Fibroblast of lung (primary cell): ENCODE measurements at regions not wholly inside any gene's neighbourhood (a gene's known extent, or its start where the extent isn't known, plus 50 kb on each side); places are given as distances from the start of the nearest gene placed in this dataset.

Source experiments
- EZH2 ChIP-seq: IDR thresholded peaks from 2 replicates; pipeline ENCODE4 v1.5.1; 2012; ENCODE audit warnings: low read length, control low read depth, mild to moderate bottlenecking; ENCODE audit errors: missing control alignments
- TF ChIP-seq, protein P1 (sequence below), 2 donors: IDR thresholded peaks in 1 of 2; conservative IDR thresholded peaks in 1 of 2; 1 replicate in 1 of 2; 2 replicates in 1 of 2; pipeline ENCODE4 v1.5.1; 2011 to 2012; ENCODE audit warnings: low read length in 2 of 2, control low read depth in 1 of 2, inconsistent platforms in 1 of 2, low read depth in 1 of 2, mild to moderate bottlenecking in 1 of 2

- TF ChIP-seq, protein P1, sequence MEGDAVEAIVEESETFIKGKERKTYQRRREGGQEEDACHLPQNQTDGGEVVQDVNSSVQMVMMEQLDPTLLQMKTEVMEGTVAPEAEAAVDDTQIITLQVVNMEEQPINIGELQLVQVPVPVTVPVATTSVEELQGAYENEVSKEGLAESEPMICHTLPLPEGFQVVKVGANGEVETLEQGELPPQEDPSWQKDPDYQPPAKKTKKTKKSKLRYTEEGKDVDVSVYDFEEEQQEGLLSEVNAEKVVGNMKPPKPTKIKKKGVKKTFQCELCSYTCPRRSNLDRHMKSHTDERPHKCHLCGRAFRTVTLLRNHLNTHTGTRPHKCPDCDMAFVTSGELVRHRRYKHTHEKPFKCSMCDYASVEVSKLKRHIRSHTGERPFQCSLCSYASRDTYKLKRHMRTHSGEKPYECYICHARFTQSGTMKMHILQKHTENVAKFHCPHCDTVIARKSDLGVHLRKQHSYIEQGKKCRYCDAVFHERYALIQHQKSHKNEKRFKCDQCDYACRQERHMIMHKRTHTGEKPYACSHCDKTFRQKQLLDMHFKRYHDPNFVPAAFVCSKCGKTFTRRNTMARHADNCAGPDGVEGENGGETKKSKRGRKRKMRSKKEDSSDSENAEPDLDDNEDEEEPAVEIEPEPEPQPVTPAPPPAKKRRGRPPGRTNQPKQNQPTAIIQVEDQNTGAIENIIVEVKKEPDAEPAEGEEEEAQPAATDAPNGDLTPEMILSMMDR (conservative IDR thresholded peaks at IDR 0.05 in 1 of 2, IDR thresholded peaks at IDR 0.05 in 1 of 2; ENCODE audit: low read depth in 1 of 2, low read length in 2 of 2) = no peak
- no peak for TF ChIP-seq EZH2
Observed at GRCh38 chr6:139728876-139729427, 354.5 kb upstream of the CITED2 start.
